Left lung (tissue), 4 donors: ENCODE measurements at regions not wholly inside any gene's neighbourhood (a gene's known extent, or its start where the extent isn't known, plus 50 kb on each side); places are given as distances from the start of the nearest gene placed in this dataset.

Experiments
- ATAC-seq: fragments of 200-7000 bp; cut with Tn5 transposase; one replicate; pipeline ENCODE4 v1.9.1; 2020; ENCODE audit warnings: moderate library complexity
- DNase-seq, 4 donors: peaks; one replicate each; pipeline ENCODE4 v3.0.0-alpha.2; 2013 to 2020
- H3K27ac ChIP-seq, 2 donors: fragments of 200-600 bp; sonication (generic) in 1 of 2; one replicate each; pipeline versions ENCODE4 v1.5.0 to v1.8.0; 2020 to 2021
- H3K27me3 ChIP-seq, 2 donors: fragments of 200-600 bp; sonication (generic) in 1 of 2; one replicate each; pipeline versions ENCODE4 v1.5.0 to v1.8.0; 2020 to 2021
- H3K36me3 ChIP-seq, 2 donors: fragments of 200-600 bp; sonication (generic) in 1 of 2; one replicate each; pipeline versions ENCODE4 v1.5.0 to v1.8.0; 2020 to 2021
- H3K4me1 ChIP-seq, 2 donors: fragments of 200-600 bp; one replicate each; pipeline ENCODE4 v1.8.0; 2021
- H3K4me3 ChIP-seq, 2 donors: fragments of 200-600 bp; sonication (generic) in 1 of 2; one replicate each; pipeline versions ENCODE4 v1.5.0 to v1.8.0; 2020 to 2021; ENCODE audit warnings: mild to moderate bottlenecking in 1 of 2
- H3K9me3 ChIP-seq, 2 donors: fragments of 200-600 bp; sonication (generic) in 1 of 2; one replicate each; pipeline versions ENCODE4 v1.5.0 to v1.8.0; 2020 to 2021
- intact Hi-C, 2 donors: fragments of 100-400 bp; cut with DNase I; formaldehyde crosslinking; loops; one replicate each; pipeline versions ENCODE4 v1.11.2 to v1.14.2; 2022
- TF ChIP-seq, protein P1 (sequence below), 2 donors: fragments of 200-600 bp; sonication (generic) in 1 of 2; IDR thresholded peaks; one replicate each; pipeline versions ENCODE4 v1.5.0 to v1.8.0; 2021; ENCODE audit warnings: antibody characterized with exemption in 2 of 2
- donor health status: DM: no; HTN: yes; CAD: no.
- donor health status: DM: no; HTN: no; CAD: no.

DNA sequence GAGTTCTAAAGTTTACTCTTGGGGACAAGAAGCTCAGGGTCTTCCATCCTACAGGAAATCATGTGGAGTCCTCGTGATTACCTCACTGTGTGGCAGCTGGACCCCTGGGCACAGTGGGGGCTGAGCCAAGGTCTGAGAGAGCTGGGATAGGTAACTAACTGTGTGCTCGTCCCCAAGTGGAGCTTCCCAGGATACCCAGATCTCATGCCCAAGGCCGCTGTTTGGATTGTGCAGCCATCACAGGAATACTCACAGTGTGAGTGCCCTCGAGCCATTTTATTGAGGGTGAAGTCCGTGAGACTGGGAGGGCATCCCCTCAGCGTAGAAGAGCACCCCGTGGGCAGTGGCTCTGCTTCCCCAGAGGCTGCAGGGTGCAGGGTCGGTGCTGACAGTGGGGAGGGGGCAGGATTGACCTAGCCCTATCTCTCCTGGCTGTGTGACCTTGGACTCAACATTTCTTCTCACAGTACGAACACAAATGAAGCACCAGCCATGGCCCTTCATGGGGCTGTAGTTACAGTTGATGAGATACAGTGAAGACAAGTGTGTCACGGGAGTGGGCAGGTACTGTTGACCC is 69.6 kb upstream of the LEP start:
- ATAC-seq: no peak
- H3K36me3 ChIP-seq: no peaks in the 10 kb centered on the region
- H3K4me3 ChIP-seq: no peak overlapping the region
- H3K9me3 ChIP-seq: no peaks in the 10 kb centered on the region
- DNase-seq: no peak
- intact Hi-C loops: no loop called here
- H3K27me3 ChIP-seq: peaks cover 40 to 81% of the 10 kb centered on the region in 2 donors
- H3K27ac ChIP-seq: no peak overlapping the region
- H3K4me1 ChIP-seq: peaks cover 8 to 21% of the 10 kb centered on the region in 2 donors
- TF ChIP-seq, protein P1, sequence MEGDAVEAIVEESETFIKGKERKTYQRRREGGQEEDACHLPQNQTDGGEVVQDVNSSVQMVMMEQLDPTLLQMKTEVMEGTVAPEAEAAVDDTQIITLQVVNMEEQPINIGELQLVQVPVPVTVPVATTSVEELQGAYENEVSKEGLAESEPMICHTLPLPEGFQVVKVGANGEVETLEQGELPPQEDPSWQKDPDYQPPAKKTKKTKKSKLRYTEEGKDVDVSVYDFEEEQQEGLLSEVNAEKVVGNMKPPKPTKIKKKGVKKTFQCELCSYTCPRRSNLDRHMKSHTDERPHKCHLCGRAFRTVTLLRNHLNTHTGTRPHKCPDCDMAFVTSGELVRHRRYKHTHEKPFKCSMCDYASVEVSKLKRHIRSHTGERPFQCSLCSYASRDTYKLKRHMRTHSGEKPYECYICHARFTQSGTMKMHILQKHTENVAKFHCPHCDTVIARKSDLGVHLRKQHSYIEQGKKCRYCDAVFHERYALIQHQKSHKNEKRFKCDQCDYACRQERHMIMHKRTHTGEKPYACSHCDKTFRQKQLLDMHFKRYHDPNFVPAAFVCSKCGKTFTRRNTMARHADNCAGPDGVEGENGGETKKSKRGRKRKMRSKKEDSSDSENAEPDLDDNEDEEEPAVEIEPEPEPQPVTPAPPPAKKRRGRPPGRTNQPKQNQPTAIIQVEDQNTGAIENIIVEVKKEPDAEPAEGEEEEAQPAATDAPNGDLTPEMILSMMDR (IDR thresholded peaks at IDR 0.05): no peak

DNA sequence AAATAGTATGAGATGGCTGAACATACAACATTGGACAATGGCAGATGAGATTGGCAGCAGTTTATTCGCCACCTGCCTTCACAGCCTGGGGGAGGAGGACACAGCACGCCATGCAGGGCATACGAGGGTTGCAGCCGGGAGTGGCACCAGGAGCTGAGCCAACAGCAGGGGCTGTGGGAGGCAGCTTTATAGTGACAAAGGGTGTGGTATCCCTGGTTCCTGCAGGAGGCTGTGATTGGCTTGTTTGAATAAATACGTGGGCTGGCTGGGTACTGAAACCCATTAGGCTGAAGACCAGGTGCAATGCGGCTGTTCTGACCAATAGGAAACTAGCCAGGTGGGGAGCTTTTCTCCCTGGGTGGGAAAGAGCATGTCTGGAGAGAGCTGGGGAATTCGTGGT is 68.9 kb upstream of the LEP start:
- DNase-seq (no peak), ATAC-seq (no peak)
- H3K36me3 ChIP-seq: no peaks in the 10 kb centered on the region
- H3K27me3 ChIP-seq: peaks cover 33 to 74% of the 10 kb centered on the region in 2 donors
- no peaks in the 10 kb centered on the region for H3K9me3 ChIP-seq
- TF ChIP-seq, protein P1 (IDR thresholded peaks at IDR 0.05): no peak
- H3K4me1 ChIP-seq: peaks cover under 1 to 14% of the 10 kb centered on the region in 2 donors
- intact Hi-C loops: no loop called here
- no peak overlapping the region for H3K27ac ChIP-seq
- no peak overlapping the region for H3K4me3 ChIP-seq

DNA sequence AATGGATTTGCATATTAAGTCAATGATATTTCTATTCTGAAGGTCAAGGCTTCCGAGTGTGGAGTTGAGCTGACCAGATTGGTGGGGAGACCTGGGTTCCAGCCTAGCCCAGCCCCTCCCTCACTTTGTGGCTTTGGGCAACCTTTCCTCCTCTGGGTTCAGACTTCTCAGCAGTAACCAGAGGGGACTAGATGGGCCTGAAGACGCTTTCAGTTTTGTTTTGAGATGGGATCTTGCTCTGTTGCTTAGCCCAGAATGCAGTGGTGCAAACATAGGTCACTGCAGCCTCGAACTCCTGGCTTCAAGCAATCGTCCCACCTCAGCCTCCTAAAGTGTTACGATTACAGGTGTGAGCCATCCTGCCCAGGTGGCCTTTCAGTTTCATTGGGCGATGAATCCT is 68.1 kb upstream of the LEP start:
- ATAC-seq (no peak), DNase-seq (no peak)
- no peak overlapping the region for H3K27ac ChIP-seq
- peaks cover 0 to 6% of the 10 kb centered on the region in 2 donors for H3K4me1 ChIP-seq
- no peaks in the 10 kb centered on the region for H3K36me3 ChIP-seq
- intact Hi-C loops: no loop called here
- peaks cover 26 to 74% of the 10 kb centered on the region in 2 donors for H3K27me3 ChIP-seq
- no peaks in the 10 kb centered on the region for H3K9me3 ChIP-seq
- H3K4me3 ChIP-seq: no peak overlapping the region
- TF ChIP-seq, protein P1 (IDR thresholded peaks at IDR 0.05): no peak

DNA sequence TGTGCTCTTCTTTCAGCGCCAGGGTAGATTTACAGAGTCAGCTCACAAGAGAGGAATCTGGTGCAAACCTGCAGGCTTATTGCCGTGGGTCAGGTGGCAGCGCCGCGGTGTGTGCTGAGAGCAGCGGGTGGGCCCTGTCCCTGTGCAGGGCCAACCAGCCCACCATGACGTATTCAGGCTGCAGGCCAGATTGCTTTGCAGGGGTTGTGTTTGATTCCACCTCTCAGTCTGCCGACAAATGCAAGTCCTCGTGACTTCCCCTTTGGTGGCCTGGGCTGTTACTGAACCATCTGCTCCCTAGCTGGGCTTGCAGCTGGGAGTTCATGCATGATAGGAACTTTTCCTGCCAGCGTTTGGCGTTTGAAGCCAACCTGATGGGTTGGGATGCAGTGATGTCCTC is 66.7 kb upstream of the LEP start:
- ATAC-seq (no peak), DNase-seq (no peak)
- TF ChIP-seq, protein P1 (IDR thresholded peaks at IDR 0.05): no peak
- H3K4me3 ChIP-seq: no peak overlapping the region
- peaks cover 13 to 74% of the 10 kb centered on the region in 2 donors for H3K27me3 ChIP-seq
- no peak overlapping the region for H3K27ac ChIP-seq
- H3K36me3 ChIP-seq: no peaks in the 10 kb centered on the region
- no peaks in the 10 kb centered on the region for H3K9me3 ChIP-seq
- intact Hi-C loops: no loop called here
- H3K4me1 ChIP-seq: no peaks in the 10 kb centered on the region

DNA sequence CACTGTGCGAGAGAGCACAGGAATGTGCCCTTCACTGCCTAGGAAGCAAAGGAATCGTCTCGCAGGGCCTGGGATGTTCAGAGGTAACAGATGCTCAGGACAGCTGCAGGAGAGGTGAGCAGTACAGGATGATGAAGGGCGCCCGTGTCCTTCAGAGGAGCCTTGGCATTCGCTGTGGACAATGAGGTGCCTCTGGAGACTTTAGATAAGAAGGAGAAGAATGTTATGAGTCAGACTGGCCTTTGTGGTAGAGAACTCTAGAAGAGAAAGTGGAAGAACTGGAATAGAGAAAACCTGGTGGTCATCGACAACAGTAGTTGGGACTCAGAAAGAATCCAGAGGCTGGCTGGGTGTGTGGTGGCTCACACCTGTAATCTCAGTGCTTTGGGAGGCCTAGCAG is 64.4 kb upstream of the LEP start:
- Histone ChIP-seq H3K27ac (no peak overlapping the region), H3K4me1 (no peaks in the 10 kb centered on the region), H3K27me3 (peaks cover 2 to 57% of the 10 kb centered on the region in 2 donors), H3K9me3 (no peaks in the 10 kb centered on the region), H3K4me3 (no peak overlapping the region), H3K36me3 (no peaks in the 10 kb centered on the region)
- intact Hi-C loops: no loop called here
- DNase-seq (no peak), ATAC-seq (no peak)
- TF ChIP-seq, protein P1 (IDR thresholded peaks at IDR 0.05): no peak
